ENCODE measurements at regions not wholly inside any gene's neighbourhood (a gene's known extent, or its start where the extent isn't known, plus 50 kb on each side); places are given as distances from the start of the nearest gene placed in this dataset.

DNA sequence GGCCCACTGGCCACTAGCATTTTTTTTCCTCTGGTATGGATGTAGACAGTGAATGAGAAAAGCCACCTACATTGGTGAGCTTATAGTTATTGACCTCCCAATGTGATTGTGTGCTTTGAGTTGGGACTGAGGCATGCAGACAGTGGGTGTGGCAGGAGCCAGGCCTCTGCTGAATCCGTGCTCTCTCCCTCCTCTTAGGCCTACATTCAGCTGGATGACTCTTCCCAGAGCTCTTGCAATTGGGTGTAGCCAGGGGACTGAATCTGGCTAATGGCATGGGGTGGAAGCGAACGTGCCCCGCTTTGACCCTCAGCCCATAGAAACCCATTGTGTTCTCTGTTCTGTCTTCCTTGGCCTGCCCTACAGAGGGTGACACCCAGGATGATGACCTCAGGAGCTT lies 698.3 kb upstream of the HS6ST1 start:
- TF ChIP-seq POLR2A (IDR thresholded peaks at IDR 0.05; ENCODE audit: low read depth, low read length) (no peak), JUN (IDR thresholded peaks at IDR 0.05; ENCODE audit: borderline replicate concordance, insufficient read depth, insufficient read length, low read depth) (no peak), EZH2 (IDR thresholded peaks at IDR 0.05; ENCODE audit: borderline replicate concordance, low read depth, low read length, severe bottlenecking) (no peak), FOS (IDR thresholded peaks at IDR 0.05; ENCODE audit: borderline replicate concordance, insufficient read depth, low read length) (no peak), POLR2AphosphoS5 (IDR thresholded peaks at IDR 0.05; ENCODE audit: insufficient read depth, low read depth, low read length) (no peak)
- TF ChIP-seq, protein P1, sequence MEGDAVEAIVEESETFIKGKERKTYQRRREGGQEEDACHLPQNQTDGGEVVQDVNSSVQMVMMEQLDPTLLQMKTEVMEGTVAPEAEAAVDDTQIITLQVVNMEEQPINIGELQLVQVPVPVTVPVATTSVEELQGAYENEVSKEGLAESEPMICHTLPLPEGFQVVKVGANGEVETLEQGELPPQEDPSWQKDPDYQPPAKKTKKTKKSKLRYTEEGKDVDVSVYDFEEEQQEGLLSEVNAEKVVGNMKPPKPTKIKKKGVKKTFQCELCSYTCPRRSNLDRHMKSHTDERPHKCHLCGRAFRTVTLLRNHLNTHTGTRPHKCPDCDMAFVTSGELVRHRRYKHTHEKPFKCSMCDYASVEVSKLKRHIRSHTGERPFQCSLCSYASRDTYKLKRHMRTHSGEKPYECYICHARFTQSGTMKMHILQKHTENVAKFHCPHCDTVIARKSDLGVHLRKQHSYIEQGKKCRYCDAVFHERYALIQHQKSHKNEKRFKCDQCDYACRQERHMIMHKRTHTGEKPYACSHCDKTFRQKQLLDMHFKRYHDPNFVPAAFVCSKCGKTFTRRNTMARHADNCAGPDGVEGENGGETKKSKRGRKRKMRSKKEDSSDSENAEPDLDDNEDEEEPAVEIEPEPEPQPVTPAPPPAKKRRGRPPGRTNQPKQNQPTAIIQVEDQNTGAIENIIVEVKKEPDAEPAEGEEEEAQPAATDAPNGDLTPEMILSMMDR (IDR thresholded peaks at IDR 0.05; ENCODE audit: extremely low read depth in 1 of 2, insufficient read depth in 1 of 2, low read depth in 1 of 2, low read length in 2 of 2): no peak
- TF ChIP-seq, protein P2, sequence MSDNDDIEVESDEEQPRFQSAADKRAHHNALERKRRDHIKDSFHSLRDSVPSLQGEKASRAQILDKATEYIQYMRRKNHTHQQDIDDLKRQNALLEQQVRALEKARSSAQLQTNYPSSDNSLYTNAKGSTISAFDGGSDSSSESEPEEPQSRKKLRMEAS (IDR thresholded peaks at IDR 0.05; ENCODE audit: insufficient read depth, insufficient read length): no peak
